Endothelial cell of umbilical vein (primary cell): ENCODE measurements at regions not wholly inside any gene's neighbourhood (a gene's known extent, or its start where the extent isn't known, plus 50 kb on each side); places are given as distances from the start of the nearest gene placed in this dataset.

ENCODE experiments used
- BruUV-seq: library from RNA; stranded (reverse); fragments of 400-500 nt; replicated peaks from 2 replicates; lab custom pipeline; 2021; lab: Mats Ljungman, UMichigan
- CTCF ChIA-PET: fragments of 300-600, 350-600 bp; sonication (Branson Sonifier 250); formaldehyde crosslinking; loops from one replicate; lab custom pipeline; 2021; ENCODE audit warnings: antibody characterized with exemption, inconsistent platforms; lab: Charles Lee
- POLR2A ChIA-PET: fragments of 300-600, 350-600 bp; sonication (Branson Sonifier 250); formaldehyde crosslinking; loops from one replicate; lab custom pipeline; 2021; ENCODE audit warnings: antibody characterized with exemption, inconsistent platforms; lab: Charles Lee
- DNase-seq: peaks from one replicate; pipeline ENCODE4 v3.0.0-alpha.2; 2011; ENCODE audit warnings: low read depth, low spot score
- FAIRE-seq: peaks from 2 replicates; lab custom pipeline; 2011; peaks lifted over from hg19 to GRCh38; lab: Jason Lieb, UNC
- H2AFZ ChIP-seq: 2 replicates; pipeline ENCODE4 v1.6.0; 2012; ENCODE audit warnings: low read depth, low read length, control low read depth, inconsistent platforms
- H3K27ac ChIP-seq: 2 replicates; pipeline ENCODE4 v1.5.1; 2011; ENCODE audit warnings: low read depth, mild to moderate bottlenecking, control low read depth, low read length, moderate library complexity; ENCODE audit not compliant: insufficient read depth
- H3K27me3 ChIP-seq, 2 experiments: 2 replicates each; pipeline versions ENCODE4 v1.6.0 to v1.6.1; 2011; ENCODE audit warnings: low read length in 2 of 2, mixed read lengths in 1 of 2; ENCODE audit not compliant: control insufficient read depth in 2 of 2, insufficient read depth in 2 of 2
- H3K36me3 ChIP-seq, 2 experiments: 2 replicates in 1 of 2; 3 replicates in 1 of 2; pipeline ENCODE4 v1.5.1; 2011; ENCODE audit warnings: low read length in 2 of 2, mild to moderate bottlenecking in 1 of 2, moderate library complexity in 1 of 2; ENCODE audit not compliant: control insufficient read depth in 2 of 2, insufficient read depth in 2 of 2; ENCODE audit errors: extremely low read depth in 1 of 2
- H3K4me1 ChIP-seq: 3 replicates; pipeline ENCODE4 v1.5.1; 2011; ENCODE audit warnings: mild to moderate bottlenecking, low read length; ENCODE audit not compliant: control insufficient read depth, insufficient read depth; ENCODE audit errors: extremely low read depth
- H3K4me2 ChIP-seq: 2 replicates; pipeline ENCODE4 v1.6.1; 2011; ENCODE audit warnings: low read length, control low read depth, mixed read lengths; ENCODE audit not compliant: insufficient read depth
- H3K4me3 ChIP-seq, 3 experiments: fragments of 200-600 bp in 1 of 3; sonication (generic), shearing (Covaris generic) in 1 of 3; replicated peaks in 1 of 3; 2 replicates each; pipeline ENCODE4 v1.5.1; 2011 to 2016; ENCODE audit warnings: control low read depth in 3 of 3, low read length in 3 of 3, mild to moderate bottlenecking in 2 of 3, inconsistent platforms in 1 of 3, low read depth in 1 of 3, moderate library complexity in 1 of 3; ENCODE audit not compliant: insufficient read depth in 1 of 3
- H3K79me2 ChIP-seq: 2 replicates; pipeline ENCODE4 v1.6.0; 2012; ENCODE audit warnings: low read length, inconsistent platforms; ENCODE audit not compliant: control insufficient read depth, insufficient read depth
- H3K9ac ChIP-seq: replicated peaks from 2 replicates; pipeline ENCODE3; 2011; ENCODE audit warnings: low read length, control low read depth; ENCODE audit not compliant: insufficient read depth; ENCODE audit errors: extremely low read depth
- H3K9me1 ChIP-seq: replicated peaks from 3 replicates; pipeline ENCODE4 v1.6.0; 2011; ENCODE audit warnings: mild to moderate bottlenecking, low read length; ENCODE audit not compliant: control insufficient read depth, insufficient read depth; ENCODE audit errors: extremely low read depth
- H3K9me3 ChIP-seq: replicated peaks from 2 replicates; pipeline ENCODE4 v1.5.1; 2012; ENCODE audit warnings: low read length, inconsistent platforms; ENCODE audit not compliant: control insufficient read depth, insufficient read depth
- H4K20me1 ChIP-seq: replicated peaks from 2 replicates; pipeline ENCODE3; 2011; ENCODE audit warnings: mild to moderate bottlenecking, low read length; ENCODE audit not compliant: control insufficient read depth, insufficient read depth; ENCODE audit errors: extremely low read depth
- EZH2 ChIP-seq: IDR thresholded peaks from 2 replicates; pipeline ENCODE4 v1.6.1; 2012; ENCODE audit warnings: borderline replicate concordance, low read depth, mild to moderate bottlenecking, moderate library complexity, low read length, inconsistent platforms; ENCODE audit not compliant: severe bottlenecking
- FOS ChIP-seq: IDR thresholded peaks from 2 replicates; pipeline ENCODE4 v1.6.1; 2011; ENCODE audit warnings: mild to moderate bottlenecking, low read length, moderate library complexity, borderline replicate concordance; ENCODE audit not compliant: insufficient read depth
- GATA2 ChIP-seq: IDR thresholded peaks from 2 replicates; pipeline ENCODE4 v1.7.0; 2011; ENCODE audit warnings: low read depth, mild to moderate bottlenecking, moderate library complexity, mixed read lengths, low read length; ENCODE audit not compliant: insufficient read length, insufficient read depth
- JUN ChIP-seq: IDR thresholded peaks from 2 replicates; pipeline ENCODE4 v1.6.1; 2011; ENCODE audit warnings: borderline replicate concordance, low read depth; ENCODE audit not compliant: insufficient read length, insufficient read depth
- MYC ChIP-seq: IDR thresholded peaks from one replicate; pipeline ENCODE4 v1.6.1; 2011; ENCODE audit warnings: mild to moderate bottlenecking, low read depth, low read length
- POLR2A ChIP-seq: IDR thresholded peaks from 2 replicates; pipeline ENCODE4 v1.6.1; 2012; ENCODE audit warnings: low read depth, mild to moderate bottlenecking, control low read depth, low read length
- POLR2AphosphoS5 ChIP-seq: IDR thresholded peaks from 2 replicates; pipeline ENCODE4 v1.6.1; 2012; ENCODE audit warnings: low read depth, mild to moderate bottlenecking, control low read depth, low read length, moderate library complexity; ENCODE audit not compliant: insufficient read depth
- dilution Hi-C: fragments of 300-500 bp; cut with MboI; formaldehyde crosslinking; loops from one replicate; pipeline ENCODE4 v1.15.0; 2019; ENCODE audit warnings: low sequenced_read_pairs; ENCODE audit not compliant: extremely low pct_ligation_motif_present
- intact Hi-C: fragments of 100-400 bp; cut with micrococcal nuclease; formaldehyde crosslinking; loops from one replicate; pipeline ENCODE4 v1.10.0; 2022
- TF ChIP-seq, protein P1 (sequence below), 2 donors: IDR thresholded peaks; 1 replicate in 1 of 2; 2 replicates in 1 of 2; pipeline ENCODE4 v1.5.1; 2011; ENCODE audit warnings: low read length in 2 of 2, mild to moderate bottlenecking in 2 of 2, moderate library complexity in 2 of 2, control low read depth in 1 of 2, inconsistent platforms in 1 of 2, low read depth in 1 of 2; ENCODE audit not compliant: insufficient read depth in 1 of 2; ENCODE audit errors: extremely low read depth in 1 of 2
- TF ChIP-seq, protein P2 (sequence below): IDR thresholded peaks from 2 replicates; pipeline ENCODE4 v1.6.1; 2011; ENCODE audit not compliant: insufficient read depth, insufficient read length

DNA sequence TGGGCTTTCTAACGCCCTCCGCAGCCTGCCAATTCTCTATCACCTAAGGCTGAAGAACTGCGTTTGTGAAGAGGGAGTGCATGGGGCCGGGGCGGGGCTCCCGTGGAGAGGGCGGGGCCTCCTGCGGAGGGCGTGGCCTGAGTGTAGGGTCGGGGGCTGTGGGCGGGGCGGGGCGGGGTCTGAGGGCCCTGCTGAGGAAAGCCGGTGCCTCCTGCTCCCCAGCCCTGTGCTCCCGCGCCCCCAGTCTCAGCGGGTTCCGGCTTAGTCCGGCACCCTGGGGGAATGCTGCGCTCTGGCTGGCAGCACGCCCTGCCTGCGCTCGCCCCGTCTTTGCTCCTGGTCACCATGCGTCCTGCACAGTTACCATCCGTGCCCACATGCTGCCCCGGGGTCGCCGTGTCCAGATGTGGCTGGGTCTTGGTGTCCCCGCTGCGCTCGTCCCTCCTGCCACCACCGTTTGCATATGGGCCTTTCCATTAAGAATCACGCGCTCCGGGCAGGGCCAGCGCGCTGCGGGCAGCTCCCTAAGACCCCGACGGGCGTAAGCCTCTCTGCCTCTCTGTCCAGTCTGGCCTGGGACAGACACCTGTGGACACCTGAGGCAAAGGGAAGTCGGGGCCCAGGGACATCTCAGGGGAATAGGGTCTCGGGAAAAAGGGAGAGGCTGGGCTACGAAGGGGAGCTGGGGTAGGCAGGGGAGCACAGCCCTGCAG lies 144.0 kb upstream of the RET start:
- dilution Hi-C loops (no loop called here), intact Hi-C loops (no loop called here)
- no peak for FAIRE-seq
- Histone ChIP-seq H3K9ac (no peak overlapping the region), H4K20me1 (no peaks in the 10 kb centered on the region), H3K9me1 (no peaks in the 10 kb centered on the region), H3K27me3 (peaks cover 6 to 9% of the 10 kb centered on the region in 2 experiments), H3K9me3 (no peaks in the 10 kb centered on the region), H3K4me3 (no peak overlapping the region), H2AFZ (no peak overlapping the region), H3K36me3 (no peaks in the 10 kb centered on the region), H3K27ac (no peak overlapping the region), H3K4me2 (no peak overlapping the region), H3K4me1 (no peaks in the 10 kb centered on the region), H3K79me2 (no peaks in the 10 kb centered on the region)
- ChIA-PET POLR2A (no interaction called here), CTCF (no interaction called here)
- BruUV-seq, result no TSS peak
- TF ChIP-seq JUN (no peak), POLR2AphosphoS5 (no peak), EZH2 (no peak), POLR2A (no peak), MYC (no peak), FOS (no peak), GATA2 (no peak)
- TF ChIP-seq, protein P1, sequence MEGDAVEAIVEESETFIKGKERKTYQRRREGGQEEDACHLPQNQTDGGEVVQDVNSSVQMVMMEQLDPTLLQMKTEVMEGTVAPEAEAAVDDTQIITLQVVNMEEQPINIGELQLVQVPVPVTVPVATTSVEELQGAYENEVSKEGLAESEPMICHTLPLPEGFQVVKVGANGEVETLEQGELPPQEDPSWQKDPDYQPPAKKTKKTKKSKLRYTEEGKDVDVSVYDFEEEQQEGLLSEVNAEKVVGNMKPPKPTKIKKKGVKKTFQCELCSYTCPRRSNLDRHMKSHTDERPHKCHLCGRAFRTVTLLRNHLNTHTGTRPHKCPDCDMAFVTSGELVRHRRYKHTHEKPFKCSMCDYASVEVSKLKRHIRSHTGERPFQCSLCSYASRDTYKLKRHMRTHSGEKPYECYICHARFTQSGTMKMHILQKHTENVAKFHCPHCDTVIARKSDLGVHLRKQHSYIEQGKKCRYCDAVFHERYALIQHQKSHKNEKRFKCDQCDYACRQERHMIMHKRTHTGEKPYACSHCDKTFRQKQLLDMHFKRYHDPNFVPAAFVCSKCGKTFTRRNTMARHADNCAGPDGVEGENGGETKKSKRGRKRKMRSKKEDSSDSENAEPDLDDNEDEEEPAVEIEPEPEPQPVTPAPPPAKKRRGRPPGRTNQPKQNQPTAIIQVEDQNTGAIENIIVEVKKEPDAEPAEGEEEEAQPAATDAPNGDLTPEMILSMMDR (IDR thresholded peaks at IDR 0.05; ENCODE audit: extremely low read depth in 1 of 2, insufficient read depth in 1 of 2, low read depth in 1 of 2, low read length in 2 of 2), result no peak
- TF ChIP-seq, protein P2, sequence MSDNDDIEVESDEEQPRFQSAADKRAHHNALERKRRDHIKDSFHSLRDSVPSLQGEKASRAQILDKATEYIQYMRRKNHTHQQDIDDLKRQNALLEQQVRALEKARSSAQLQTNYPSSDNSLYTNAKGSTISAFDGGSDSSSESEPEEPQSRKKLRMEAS, result no peak
- no peak for DNase-seq
